ENCODE measurements at regions not wholly inside any gene's neighbourhood (a gene's known extent, or its start where the extent isn't known, plus 50 kb on each side); places are given as distances from the start of the nearest gene placed in this dataset.

DNA sequence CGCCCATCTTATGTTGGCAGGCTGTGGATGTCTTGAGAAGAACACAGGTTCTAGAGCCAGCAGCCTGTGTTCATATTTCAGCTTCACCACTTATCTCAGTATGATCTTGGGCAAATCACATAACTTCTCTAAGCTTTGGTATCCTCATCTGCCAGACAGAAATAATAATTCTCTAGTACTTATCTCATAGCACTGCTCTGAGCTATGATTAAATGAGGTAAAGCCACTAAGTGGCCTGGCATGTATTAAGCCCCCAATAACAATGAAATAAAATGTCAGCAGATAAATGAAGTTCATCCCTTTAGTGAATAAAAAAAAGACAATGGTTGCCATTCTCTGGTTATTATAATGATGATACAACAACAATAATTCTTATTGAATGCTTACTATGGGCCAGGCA, 104.9 kb upstream of the EEA1 start:
- TF ChIP-seq RFX5 (IDR thresholded peaks at IDR 0.05; ENCODE audit: low read depth, low read length) (no peak), CEBPB (IDR thresholded peaks at IDR 0.05; ENCODE audit: low read depth, low read length) (no peak), POLR2A (IDR thresholded peaks at IDR 0.05; ENCODE audit: low read depth, low read length) (no peak), CHD1 (IDR thresholded peaks at IDR 0.05; ENCODE audit: low read depth, low read length) (no peak), NFE2L2 (IDR thresholded peaks at IDR 0.05; ENCODE audit: low read depth, low read length) (no peak)
- TF ChIP-seq, protein P1, sequence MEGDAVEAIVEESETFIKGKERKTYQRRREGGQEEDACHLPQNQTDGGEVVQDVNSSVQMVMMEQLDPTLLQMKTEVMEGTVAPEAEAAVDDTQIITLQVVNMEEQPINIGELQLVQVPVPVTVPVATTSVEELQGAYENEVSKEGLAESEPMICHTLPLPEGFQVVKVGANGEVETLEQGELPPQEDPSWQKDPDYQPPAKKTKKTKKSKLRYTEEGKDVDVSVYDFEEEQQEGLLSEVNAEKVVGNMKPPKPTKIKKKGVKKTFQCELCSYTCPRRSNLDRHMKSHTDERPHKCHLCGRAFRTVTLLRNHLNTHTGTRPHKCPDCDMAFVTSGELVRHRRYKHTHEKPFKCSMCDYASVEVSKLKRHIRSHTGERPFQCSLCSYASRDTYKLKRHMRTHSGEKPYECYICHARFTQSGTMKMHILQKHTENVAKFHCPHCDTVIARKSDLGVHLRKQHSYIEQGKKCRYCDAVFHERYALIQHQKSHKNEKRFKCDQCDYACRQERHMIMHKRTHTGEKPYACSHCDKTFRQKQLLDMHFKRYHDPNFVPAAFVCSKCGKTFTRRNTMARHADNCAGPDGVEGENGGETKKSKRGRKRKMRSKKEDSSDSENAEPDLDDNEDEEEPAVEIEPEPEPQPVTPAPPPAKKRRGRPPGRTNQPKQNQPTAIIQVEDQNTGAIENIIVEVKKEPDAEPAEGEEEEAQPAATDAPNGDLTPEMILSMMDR (conservative IDR thresholded peaks at IDR 0.05; ENCODE audit: low read depth, low read length) = no peak

All from IMR-90 (cell line).